NCI-H2029 treated with DMSO at 0.1 percent for 48 hours (cell line): ENCODE measurements at regions not wholly inside any gene's neighbourhood (a gene's known extent, or its start where the extent isn't known, plus 50 kb on each side); places are given as distances from the start of the nearest gene placed in this dataset.
"Not testable (repeated sequence)": the region's sequence is repeated elsewhere in the genome, so short reads cannot be mapped to it uniquely, and the experiment has no call there.

Source experiments
- DNase-seq: peaks from one replicate; lab custom pipeline; 2025; lab: John Stamatoyannopoulos, UW

GRCh38 chr6:9007027-9007426, 571.7 kb upstream of the SLC35B3 start:
- no peak for DNase-seq

DNA sequence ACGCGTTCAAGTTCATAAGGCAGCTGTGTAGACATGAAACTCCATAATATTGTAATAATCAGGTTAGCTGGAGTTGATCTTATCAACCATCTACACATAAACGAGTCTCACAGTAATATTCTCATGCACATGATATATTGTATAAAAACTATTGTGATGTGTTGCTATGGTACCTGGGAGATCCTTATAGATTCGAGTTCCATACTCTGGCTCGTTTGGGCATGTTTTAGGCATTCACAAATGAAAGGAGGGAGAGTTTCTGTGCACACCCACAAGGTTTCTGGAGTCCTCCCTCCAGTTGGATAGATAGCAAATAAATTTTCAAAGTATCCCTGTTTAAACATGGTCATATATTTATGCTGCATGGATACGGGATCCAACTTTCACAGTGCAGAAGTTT, 567.5 kb upstream of the SLC35B3 start:
- DNase-seq = no peak

DNA sequence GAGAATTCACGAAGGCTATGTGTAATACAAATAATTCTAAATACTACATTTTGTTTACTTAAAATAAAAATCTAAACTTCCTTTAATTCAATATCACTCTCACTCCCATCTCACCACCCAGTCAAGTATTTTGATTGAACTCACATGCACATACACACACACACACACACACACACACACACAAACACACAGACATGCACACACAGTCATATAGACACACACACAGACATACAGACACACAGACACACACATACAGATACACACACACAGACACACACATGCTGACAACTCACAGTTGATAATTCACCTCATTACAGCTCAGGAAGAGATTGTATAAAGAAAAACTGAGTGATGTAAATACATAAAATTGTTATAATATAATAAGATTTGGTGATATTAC, 559.8 kb upstream of the SLC35B3 start:
- no peak for DNase-seq

GRCh38 chr6:8993111-8993510, 557.8 kb upstream of the SLC35B3 start:
- no peak for DNase-seq

DNA sequence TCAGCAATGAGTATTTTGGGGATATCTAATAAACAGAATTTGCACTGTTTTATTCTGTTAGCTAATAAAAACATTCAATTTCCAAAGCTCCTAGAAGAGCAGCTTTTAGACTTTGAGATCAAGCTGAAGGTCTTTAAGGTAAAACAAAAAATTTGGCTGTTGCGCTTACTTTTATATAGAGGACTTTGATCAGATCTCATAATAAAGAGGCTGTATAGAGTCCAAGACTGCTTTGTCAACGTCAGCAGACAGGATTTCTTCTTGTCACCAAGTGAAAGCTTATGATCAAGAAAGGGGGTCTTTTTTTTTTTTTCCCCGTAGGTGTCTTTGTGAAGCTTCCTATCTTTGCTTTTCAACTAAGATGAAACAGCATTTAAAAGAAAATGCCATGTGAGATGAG, 556.5 kb upstream of the SLC35B3 start:
- no peak for DNase-seq

DNA sequence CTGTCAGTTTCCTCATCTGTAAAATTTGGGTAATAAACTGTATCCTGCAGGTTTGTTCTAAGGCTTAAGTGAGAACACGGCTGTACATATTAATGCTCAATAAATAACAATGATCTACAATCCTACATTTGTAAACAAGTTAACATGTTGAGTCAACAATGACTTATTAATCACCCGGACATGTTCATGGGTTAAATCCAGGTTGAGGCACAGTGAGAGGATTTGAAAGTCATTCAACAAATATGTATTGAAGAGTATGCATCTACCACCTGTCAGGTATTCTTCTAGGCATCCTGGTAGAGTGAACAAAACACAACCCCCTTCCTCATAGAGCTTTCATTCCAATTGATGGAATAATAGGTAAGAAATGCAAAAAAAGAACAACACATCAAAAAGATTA, 554.7 kb upstream of the SLC35B3 start:
- DNase-seq = no peak

- peak; percentile 84 for DNase-seq
These were observed 547.9 kb upstream of the SLC35B3 start for GRCh38 chr6:8983202-8983688.

DNA sequence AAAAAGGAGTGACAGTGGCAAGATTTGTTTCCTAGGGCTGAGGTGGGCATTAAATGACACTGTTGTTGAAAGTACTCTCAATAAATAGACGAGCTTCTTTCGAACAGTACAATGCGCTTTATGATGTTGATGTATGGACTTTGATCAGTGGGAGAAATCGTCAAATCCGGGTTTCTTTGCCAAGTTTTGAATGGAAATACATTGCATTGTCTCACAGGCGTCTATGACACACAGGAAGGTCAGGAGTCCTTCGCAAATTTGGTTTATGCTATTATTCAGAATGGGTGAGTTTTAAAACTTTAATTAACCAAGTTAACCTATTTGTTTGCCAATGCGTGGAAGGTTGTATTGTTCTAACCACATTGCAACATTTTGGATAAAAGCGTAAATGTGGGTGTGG, 547.3 kb upstream of the SLC35B3 start:
- DNase-seq = no peak

DNA sequence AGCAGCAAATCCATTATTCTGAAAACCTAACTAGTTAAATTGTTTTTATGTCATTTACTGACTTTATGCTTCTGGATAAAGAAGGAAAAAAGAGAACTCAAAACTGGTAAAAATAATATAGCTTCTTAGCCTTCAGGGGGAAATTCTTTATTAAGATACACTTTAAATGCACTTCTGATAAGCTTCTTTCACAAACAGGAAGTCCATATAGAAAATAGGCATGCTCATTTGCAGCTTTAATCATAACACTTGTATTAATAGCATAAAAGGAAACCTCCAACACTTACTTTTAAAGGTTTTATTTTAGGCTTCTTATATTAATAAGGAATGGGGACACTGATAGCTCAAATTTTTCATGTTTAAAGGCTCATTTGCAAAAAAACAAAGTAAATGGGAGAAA, 538.0 kb upstream of the SLC35B3 start:
- DNase-seq = no peak

- DNase-seq = no peak
These were observed 534.4 kb upstream of the SLC35B3 start for GRCh38 chr6:8969747-8970146.

GRCh38 chr6:8958894-8959511, 523.7 kb upstream of the SLC35B3 start:
- DNase-seq = no peak

DNA sequence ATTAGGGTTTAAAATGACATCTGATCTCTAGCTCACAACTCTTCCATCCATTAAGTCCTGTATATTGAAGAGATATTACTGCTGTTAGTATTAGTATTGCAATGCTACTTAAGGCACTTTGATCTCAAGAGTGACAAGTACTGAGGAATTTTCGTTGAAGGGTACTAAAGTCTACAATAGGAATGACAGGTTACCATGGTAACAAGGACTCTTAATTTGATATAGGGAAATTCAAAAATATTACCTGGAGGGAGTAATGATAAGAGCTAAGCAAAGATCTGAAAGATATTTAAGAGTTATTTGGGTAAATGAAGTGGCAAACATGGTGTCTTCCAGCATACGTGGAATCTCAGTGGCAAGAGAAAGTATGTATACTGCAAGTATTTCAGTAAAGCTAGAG, 518.0 kb upstream of the SLC35B3 start:
- DNase-seq = no peak

DNA sequence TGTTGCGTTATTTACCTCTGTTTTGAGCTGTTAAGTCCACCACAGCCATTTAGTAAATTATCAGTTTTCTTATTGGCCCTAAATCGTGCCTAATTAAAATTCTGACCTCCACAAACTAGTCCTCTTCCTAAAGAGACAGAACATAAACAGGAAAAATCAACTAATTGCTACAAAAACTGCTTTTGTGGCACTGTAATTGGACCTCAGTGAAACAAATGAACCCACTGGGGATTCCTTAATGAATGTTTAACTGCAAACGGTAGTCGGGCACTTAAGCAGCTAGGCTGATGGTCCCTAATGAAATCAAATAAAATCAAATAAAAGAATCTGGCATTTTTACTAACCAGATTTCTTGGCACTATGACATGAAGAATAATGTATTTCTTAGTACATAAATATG, 513.4 kb upstream of the SLC35B3 start:
- DNase-seq = no peak

DNA sequence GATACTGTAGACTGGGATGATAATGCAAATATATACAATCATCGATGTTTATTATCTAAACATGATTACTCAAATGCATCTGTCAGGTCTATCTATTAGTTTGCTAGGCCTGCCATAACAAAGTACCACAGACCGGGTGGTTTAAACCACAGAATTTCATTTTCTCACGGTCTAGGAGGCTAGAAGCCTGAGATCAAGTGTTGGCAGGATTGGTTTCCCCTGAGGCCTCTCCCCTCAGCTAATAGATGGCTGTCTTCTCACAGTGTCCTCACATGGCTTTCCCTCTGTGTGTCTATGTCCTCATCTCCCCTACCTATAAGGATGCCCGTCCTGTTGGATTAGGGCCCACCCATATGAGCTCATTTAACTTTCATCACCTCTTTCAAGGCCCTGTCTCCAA, 512.6 kb upstream of the SLC35B3 start:
- DNase-seq = no peak

GRCh38 chr6:8944548-8944947, 509.2 kb upstream of the SLC35B3 start:
- DNase-seq = no peak

- no peak for DNase-seq
These were observed 507.7 kb upstream of the SLC35B3 start for GRCh38 chr6:8943073-8943472.

- no peak for DNase-seq
These were observed 506.2 kb upstream of the SLC35B3 start for GRCh38 chr6:8941577-8941976.

DNA sequence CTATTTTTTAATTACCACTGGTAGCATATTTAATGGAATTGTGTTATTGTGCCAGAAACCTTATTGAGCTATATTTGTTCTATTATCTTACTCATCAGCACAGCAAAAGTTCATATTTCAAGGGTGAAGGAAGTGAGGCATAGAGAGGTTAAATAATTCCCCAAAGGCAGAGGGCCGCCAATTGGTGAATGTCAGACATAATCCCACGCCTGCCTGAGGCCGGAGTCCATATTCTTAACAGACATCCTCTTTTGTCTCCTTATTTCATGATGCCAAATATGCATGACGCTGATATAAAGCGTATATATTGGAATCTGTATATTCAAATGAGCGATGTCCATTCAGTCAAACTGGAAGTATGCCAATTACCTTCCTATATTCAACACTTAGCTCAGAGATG, 505.0 kb upstream of the SLC35B3 start:
- DNase-seq = peak; percentile 73

- DNase-seq = peak; percentile 94
These were observed 504.3 kb upstream of the SLC35B3 start for GRCh38 chr6:8939615-8940014.

DNA sequence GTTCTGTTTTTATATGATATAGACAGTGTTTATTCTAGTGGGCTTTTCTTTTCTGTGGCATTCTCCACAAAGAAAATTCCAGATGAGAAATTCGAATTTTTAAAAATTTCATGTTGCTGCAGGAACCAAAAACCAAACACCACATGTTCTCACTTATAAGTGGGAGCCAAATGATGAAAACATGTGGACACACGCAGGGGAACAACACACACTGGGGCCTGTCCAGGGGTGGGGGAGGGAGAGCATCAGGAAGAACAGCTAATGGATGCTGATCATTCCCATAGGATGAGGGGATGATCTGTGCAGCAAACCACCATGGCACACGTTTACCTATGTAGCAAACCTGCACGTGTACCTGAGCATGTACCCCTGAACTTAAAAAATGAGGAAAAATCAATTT, 499.0 kb upstream of the SLC35B3 start:
- DNase-seq = no peak

DNA sequence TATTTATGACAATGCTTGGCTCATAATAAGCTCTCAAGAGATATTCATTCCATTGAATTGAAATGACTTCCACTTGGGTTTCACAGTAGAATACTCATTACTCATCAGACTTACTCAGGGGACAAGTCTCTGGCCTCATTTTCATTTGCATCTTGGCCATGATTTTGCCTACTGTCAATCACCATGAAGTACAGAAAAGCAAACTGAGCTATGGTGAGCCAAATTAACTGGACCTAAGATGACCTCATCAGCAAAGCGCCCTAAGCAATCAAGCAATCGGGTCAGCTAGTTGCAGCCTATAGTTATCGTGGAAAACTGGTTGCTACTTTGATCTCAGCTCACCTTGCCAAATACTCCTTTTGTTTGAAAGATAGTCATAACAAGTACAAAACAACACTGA, 494.7 kb upstream of the SLC35B3 start:
- DNase-seq = no peak

DNA sequence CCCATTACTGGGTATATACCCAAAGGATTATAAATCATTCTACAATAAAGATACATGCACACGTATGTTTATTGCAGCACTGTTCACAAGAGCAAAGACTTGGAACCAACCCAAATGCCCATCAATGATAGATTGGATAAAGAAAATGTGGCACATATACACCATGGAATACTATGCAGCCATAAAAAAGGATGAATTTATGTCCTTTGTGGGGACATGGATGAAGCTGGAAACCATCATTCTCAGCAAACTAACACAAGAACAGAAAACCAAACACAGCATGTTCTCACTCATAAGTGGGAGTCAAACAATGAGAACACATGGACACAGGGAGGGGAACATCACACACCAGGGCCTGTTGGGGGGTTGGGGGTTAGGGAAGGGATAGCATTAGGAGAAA, 484.9 kb upstream of the SLC35B3 start:
- DNase-seq = not testable (repeated sequence)

DNA sequence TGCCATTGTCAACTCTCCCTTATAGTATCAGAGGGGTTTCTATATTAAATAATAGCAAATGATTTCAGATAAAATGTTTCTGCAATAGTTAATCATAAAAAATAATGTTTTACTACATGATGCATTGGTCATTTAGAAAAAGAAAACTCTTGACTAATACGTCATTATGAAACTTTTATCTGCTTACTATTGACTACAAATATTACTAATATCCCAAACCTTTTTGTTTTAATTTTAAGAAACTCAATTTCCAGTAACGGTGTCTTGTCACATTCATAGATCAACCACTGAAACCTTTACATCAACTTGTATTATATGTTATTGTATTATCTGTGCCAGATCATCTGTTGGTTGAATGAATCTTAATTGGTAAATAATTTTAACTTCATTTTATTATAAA, 482.9 kb upstream of the SLC35B3 start:
- no peak for DNase-seq

- DNase-seq = no peak
These were observed 479.4 kb upstream of the SLC35B3 start for GRCh38 chr6:8914700-8915099.

GRCh38 chr6:8908638-8909037, 473.3 kb upstream of the SLC35B3 start:
- DNase-seq = no peak
